A673 (cell line): ENCODE measurements at regions not wholly inside any gene's neighbourhood (a gene's known extent, or its start where the extent isn't known, plus 50 kb on each side); places are given as distances from the start of the nearest gene placed in this dataset.

ENCODE experiments used
- BruUV-seq: library from RNA; stranded (reverse); fragments of 400-500 nt; replicated peaks from 2 replicates; lab custom pipeline; 2021; lab: Mats Ljungman, UMichigan
- CTCF ChIA-PET: fragments of 300-600 bp; sonication (Branson Sonifier 250); formaldehyde crosslinking; loops from one replicate; lab custom pipeline; 2022; ENCODE audit warnings: antibody characterized with exemption; lab: Charles Lee
- POLR2A ChIA-PET: fragments of 300-600 bp; sonication (Branson Sonifier 250); formaldehyde crosslinking; loops from one replicate; lab custom pipeline; 2022; ENCODE audit warnings: antibody characterized with exemption; ENCODE audit not compliant: low non-redundant PET; lab: Charles Lee
- DNase-seq: peaks from one replicate; pipeline ENCODE4 v3.0.0-alpha.2; 2015; ENCODE audit warnings: low spot score
- H3K27ac ChIP-seq: fragments of 200-600 bp; sonication (generic); 2 replicates; pipeline ENCODE4 v1.5.1; 2016; ENCODE audit warnings: mixed run types, low read depth, mild to moderate bottlenecking, mixed read lengths, antibody characterized with exemption, low read length; ENCODE audit not compliant: poor library complexity, severe bottlenecking
- H3K27me3 ChIP-seq: fragments of 200-600 bp; sonication (generic); replicated peaks from 2 replicates; pipeline ENCODE4 v1.6.1; 2017; ENCODE audit warnings: mixed run types, low read depth, mild to moderate bottlenecking, mixed read lengths, antibody characterized with exemption, low read length; ENCODE audit not compliant: insufficient read depth, poor library complexity
- H3K36me3 ChIP-seq: fragments of 200-600 bp; sonication (generic); 2 replicates; pipeline ENCODE4 v1.6.1; 2016; ENCODE audit warnings: mixed run types, mild to moderate bottlenecking, mixed read lengths, antibody characterized with exemption, low read length; ENCODE audit not compliant: insufficient read depth, poor library complexity, severe bottlenecking
- H3K4me1 ChIP-seq: fragments of 200-600 bp; sonication (generic); 2 replicates; pipeline ENCODE4 v1.6.1; 2017; ENCODE audit warnings: mixed run types, mild to moderate bottlenecking, mixed read lengths, antibody characterized with exemption, low read length; ENCODE audit not compliant: insufficient read depth, poor library complexity, severe bottlenecking
- H3K4me3 ChIP-seq: fragments of 200-600 bp; sonication (generic); 2 replicates; pipeline ENCODE4 v1.5.1; 2016; ENCODE audit warnings: low read depth, mixed run types, mild to moderate bottlenecking, mixed read lengths, low read length; ENCODE audit not compliant: poor library complexity, severe bottlenecking
- H3K9me3 ChIP-seq: fragments of 200-600 bp; sonication (generic); 2 replicates; pipeline ENCODE4 v1.6.1; 2016; ENCODE audit warnings: mixed run types, low read depth, mild to moderate bottlenecking, mixed read lengths, antibody characterized with exemption, low read length; ENCODE audit not compliant: poor library complexity, severe bottlenecking
- CTCF ChIP-seq: fragments of 300-800, 200-600 bp; sonication (generic); conservative IDR thresholded peaks from 2 replicates; pipeline ENCODE4 v1.5.1; 2017; ENCODE audit warnings: low read depth, mild to moderate bottlenecking, antibody characterized with exemption, low read length, moderate library complexity, mixed read lengths
- EZH2 ChIP-seq: fragments of 200-600 bp; sonication (generic); IDR thresholded peaks from 2 replicates; pipeline ENCODE4 v1.6.1; 2017; ENCODE audit warnings: borderline replicate concordance, low read depth, mild to moderate bottlenecking, mixed read lengths, antibody characterized with exemption, low read length; ENCODE audit not compliant: poor library complexity, severe bottlenecking
- intact Hi-C: fragments of 100-400 bp; cut with micrococcal nuclease; formaldehyde crosslinking; loops from one replicate; pipeline ENCODE4 v1.10.0; 2022; ENCODE audit not compliant: unreplicated experiment

- ChIA-PET POLR2A (no interaction called here), CTCF (no interaction called here)
- no peak for DNase-seq
- Histone ChIP-seq H3K9me3 (no peaks in the 10 kb centered on the region), H3K27me3 (no peaks in the 10 kb centered on the region), H3K4me3 (no peak overlapping the region), H3K36me3 (no peaks in the 10 kb centered on the region), H3K4me1 (no peaks in the 10 kb centered on the region), H3K27ac (no peak overlapping the region)
- intact Hi-C loops, result no loop called here
- no TSS peak for BruUV-seq
- TF ChIP-seq EZH2 (no peak), CTCF (no peak)
Measured at GRCh38 chrX:20333672-20334071, 67.0 kb upstream of the RPS6KA3 start.

- Histone ChIP-seq H3K27ac (no peak overlapping the region), H3K9me3 (no peaks in the 10 kb centered on the region), H3K4me1 (no peaks in the 10 kb centered on the region), H3K36me3 (no peaks in the 10 kb centered on the region), H3K4me3 (no peak overlapping the region), H3K27me3 (no peaks in the 10 kb centered on the region)
- no peak for TF ChIP-seq EZH2
- no peak for TF ChIP-seq CTCF
- ChIA-PET POLR2A (interaction anchor here (0.6 kb wide), 1 partner anchor 63 kb away, joined by 11 read pairs; no protein-coding TSS in a partner anchor), CTCF (no interaction called here)
- DNase-seq, result no peak
- BruUV-seq, result no TSS peak
- intact Hi-C loops, result no loop called here
Measured at GRCh38 chrX:20330545-20330944, 63.8 kb upstream of the RPS6KA3 start.

GRCh38 chrX:20329435-20329834 is 62.7 kb upstream of the RPS6KA3 start:
- no peak overlapping the region for H3K27ac ChIP-seq
- ChIA-PET POLR2A (no interaction called here), CTCF (no interaction called here)
- H3K4me1 ChIP-seq, result no peaks in the 10 kb centered on the region
- no peaks in the 10 kb centered on the region for H3K9me3 ChIP-seq
- no peaks in the 10 kb centered on the region for H3K27me3 ChIP-seq
- no peak for TF ChIP-seq CTCF
- no peak for TF ChIP-seq EZH2
- no peak overlapping the region for H3K4me3 ChIP-seq
- H3K36me3 ChIP-seq, result no peaks in the 10 kb centered on the region
- no peak for DNase-seq
- intact Hi-C loops, result no loop called here
- BruUV-seq, result no TSS peak
